Natural killer cell (primary cell): ENCODE measurements at regions not wholly inside any gene's neighbourhood (a gene's known extent, or its start where the extent isn't known, plus 50 kb on each side); places are given as distances from the start of the nearest gene placed in this dataset.

ENCODE experiments used
- ATAC-seq, 3 donors: fragments of 150-1000 bp in 2 of 3; fragments of 200-7000 bp in 1 of 3; cut with Tn5 transposase; 1 replicate in 1 of 3; 2 replicates in 2 of 3; pipeline ENCODE4 v1.10.0; 2021; ENCODE audit warnings: mild to moderate bottlenecking in 2 of 3, moderate library complexity in 2 of 3
- DNase-seq, 2 donors: peaks; one replicate each; pipeline versions ENCODE4 v3.0.0 to v3.0.0-alpha.2; 2013 to 2021; ENCODE audit warnings: mixed read lengths in 1 of 2
- H3K27ac ChIP-seq: one replicate; pipeline ENCODE4 v1.5.1; 2013; ENCODE audit warnings: mild to moderate bottlenecking, low read length
- H3K27me3 ChIP-seq: one replicate; pipeline ENCODE4 v1.6.1; 2013; ENCODE audit warnings: low read length; ENCODE audit not compliant: control insufficient read depth, insufficient read depth
- H3K36me3 ChIP-seq: one replicate; pipeline ENCODE4 v1.6.1; 2013; ENCODE audit warnings: low read length; ENCODE audit not compliant: control insufficient read depth, insufficient read depth
- H3K4me1 ChIP-seq: one replicate; pipeline ENCODE4 v1.6.1; 2013; ENCODE audit warnings: low read length; ENCODE audit not compliant: control insufficient read depth, insufficient read depth
- H3K4me3 ChIP-seq: one replicate; pipeline ENCODE4 v1.5.1; 2013; ENCODE audit warnings: low read length
- H3K9me3 ChIP-seq: one replicate; pipeline ENCODE4 v1.6.1; 2013; ENCODE audit warnings: low read length; ENCODE audit not compliant: control insufficient read depth, insufficient read depth
- H3K27ac Mint-ChIP-seq, 2 donors: one replicate each; pipeline ENCODE4 v1.8.0; 2022; ENCODE audit warnings: mild to moderate bottlenecking in 2 of 2, mixed read lengths in 2 of 2, moderate library complexity in 1 of 2
- H3K27me3 Mint-ChIP-seq, 2 donors: one replicate each; pipeline ENCODE4 v1.8.0; 2022; ENCODE audit warnings: low read depth in 2 of 2, mixed read lengths in 2 of 2
- H3K36me3 Mint-ChIP-seq: one replicate; pipeline ENCODE4 v1.8.0; 2022; ENCODE audit warnings: mixed read lengths
- H3K4me1 Mint-ChIP-seq, 2 donors: one replicate each; pipeline ENCODE4 v1.8.0; 2022; ENCODE audit warnings: mixed read lengths in 2 of 2
- H3K4me3 Mint-ChIP-seq: one replicate; pipeline ENCODE4 v1.8.0; 2022; ENCODE audit warnings: mild to moderate bottlenecking, moderate library complexity, mixed read lengths
- H3K9me3 Mint-ChIP-seq, 2 donors: one replicate each; pipeline ENCODE4 v1.8.0; 2022; ENCODE audit warnings: mixed read lengths in 2 of 2
- WGBS: methylation state at CpG from one replicate; pipeline ENCODE4 v1.1.7; 2013; ENCODE audit warnings: missing lambda C conversion rate; ENCODE audit not compliant: insufficient coverage; 5-methylcytosine and 5-hydroxymethylcytosine counted together
- intact Hi-C: fragments of 100-400 bp; cut with micrococcal nuclease; formaldehyde crosslinking; loops from one replicate; pipeline ENCODE4 v1.14.2; 2022
- TF ChIP-seq, protein P1 (sequence below): fragments of 200-600 bp; IDR thresholded peaks from one replicate; pipeline ENCODE4 v1.8.0; 2022; ENCODE audit warnings: antibody characterized with exemption

- intact Hi-C loops = no loop called here
- no peak overlapping the region for H3K4me3 ChIP-seq
- WGBS = 83% methylated on average over 1 of the region's 3 CpGs
Measured at GRCh38 chr15:29933042-29933803, 111.0 kb upstream of the TJP1 start.

GRCh38 chr15:29926083-29926388, 103.8 kb upstream of the TJP1 start:
- WGBS = 76% methylated on average over 2 of the region's 2 CpGs
- Histone ChIP-seq H3K27ac (no peak overlapping the region), H3K36me3 (no peaks in the 10 kb centered on the region), H3K4me1 (no peaks in the 10 kb centered on the region), H3K27me3 (no peaks in the 10 kb centered on the region), H3K9me3 (no peaks in the 10 kb centered on the region), H3K4me3 (no peak overlapping the region)
- H3K4me1 Mint-ChIP-seq = no peaks in the 10 kb centered on the region
- H3K9me3 Mint-ChIP-seq = no peaks in the 10 kb centered on the region
- no peak overlapping the region for H3K27ac Mint-ChIP-seq
- peaks cover 19 to 57% of the 10 kb centered on the region in 2 donors for H3K27me3 Mint-ChIP-seq
- no peaks in the 10 kb centered on the region for H3K36me3 Mint-ChIP-seq
- TF ChIP-seq, protein P1, sequence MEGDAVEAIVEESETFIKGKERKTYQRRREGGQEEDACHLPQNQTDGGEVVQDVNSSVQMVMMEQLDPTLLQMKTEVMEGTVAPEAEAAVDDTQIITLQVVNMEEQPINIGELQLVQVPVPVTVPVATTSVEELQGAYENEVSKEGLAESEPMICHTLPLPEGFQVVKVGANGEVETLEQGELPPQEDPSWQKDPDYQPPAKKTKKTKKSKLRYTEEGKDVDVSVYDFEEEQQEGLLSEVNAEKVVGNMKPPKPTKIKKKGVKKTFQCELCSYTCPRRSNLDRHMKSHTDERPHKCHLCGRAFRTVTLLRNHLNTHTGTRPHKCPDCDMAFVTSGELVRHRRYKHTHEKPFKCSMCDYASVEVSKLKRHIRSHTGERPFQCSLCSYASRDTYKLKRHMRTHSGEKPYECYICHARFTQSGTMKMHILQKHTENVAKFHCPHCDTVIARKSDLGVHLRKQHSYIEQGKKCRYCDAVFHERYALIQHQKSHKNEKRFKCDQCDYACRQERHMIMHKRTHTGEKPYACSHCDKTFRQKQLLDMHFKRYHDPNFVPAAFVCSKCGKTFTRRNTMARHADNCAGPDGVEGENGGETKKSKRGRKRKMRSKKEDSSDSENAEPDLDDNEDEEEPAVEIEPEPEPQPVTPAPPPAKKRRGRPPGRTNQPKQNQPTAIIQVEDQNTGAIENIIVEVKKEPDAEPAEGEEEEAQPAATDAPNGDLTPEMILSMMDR = no peak
- no peak for DNase-seq
- no peak for ATAC-seq
- H3K4me3 Mint-ChIP-seq = no peak overlapping the region
- intact Hi-C loops = no loop called here

More at GRCh38 chr15:29933042-29933803, 111.0 kb upstream of the TJP1 start:
- Mint-ChIP-seq H3K36me3 (no peaks in the 10 kb centered on the region), H3K27ac (no peak overlapping the region), H3K4me3 (no peak overlapping the region), H3K27me3 (peaks cover 28 to 38% of the 10 kb centered on the region in 2 donors), H3K9me3 (no peaks in the 10 kb centered on the region), H3K4me1 (no peaks in the 10 kb centered on the region)
- no peak overlapping the region for H3K27ac ChIP-seq
- TF ChIP-seq, protein P1 = no peak
- DNase-seq = no peak
- no peaks in the 10 kb centered on the region for H3K36me3 ChIP-seq
- H3K4me1 ChIP-seq = no peaks in the 10 kb centered on the region
- H3K9me3 ChIP-seq = no peaks in the 10 kb centered on the region
- no peaks in the 10 kb centered on the region for H3K27me3 ChIP-seq
- ATAC-seq = no peak

DNA sequence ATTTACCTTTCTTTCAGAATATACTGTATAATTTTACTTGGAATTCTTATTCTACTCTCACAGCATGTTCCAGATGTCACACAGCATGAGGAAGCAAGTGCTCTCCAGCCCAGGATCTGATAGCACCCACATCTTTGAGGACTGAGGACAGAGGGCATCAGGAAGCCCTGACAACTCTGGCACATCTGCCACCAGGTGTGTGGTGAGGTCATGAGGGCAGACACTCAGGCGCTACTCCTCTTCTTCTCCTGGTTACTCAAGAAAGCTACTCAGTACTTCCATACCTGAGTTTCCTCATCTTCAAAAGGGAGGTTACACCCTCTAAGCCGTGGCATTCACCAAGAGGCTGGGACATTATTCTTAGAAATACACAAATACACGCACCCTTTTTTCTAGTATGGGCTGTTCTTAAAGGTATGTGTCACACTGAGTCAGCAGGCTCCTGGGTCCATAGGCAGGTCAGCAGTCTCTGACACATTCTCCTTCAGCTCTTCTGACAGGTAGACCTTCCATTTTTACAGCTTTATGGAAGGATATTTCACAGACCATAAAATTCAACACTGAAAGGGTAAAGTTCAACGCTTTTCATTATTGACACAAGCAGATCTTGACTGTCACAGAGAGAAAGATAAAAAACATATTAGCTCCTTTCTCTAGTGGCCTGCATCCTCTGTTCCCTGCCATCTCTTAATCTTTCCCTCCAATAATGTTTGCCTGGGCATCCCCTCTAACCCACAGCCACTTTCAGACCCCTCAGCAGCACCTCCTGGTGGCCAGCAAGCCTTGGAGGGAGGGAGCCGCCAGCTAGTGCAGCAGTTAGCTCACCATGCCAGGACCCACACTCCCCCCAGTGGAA, 103.2 kb upstream of the TJP1 start:
- intact Hi-C loops = no loop called here
- Histone ChIP-seq H3K36me3 (no peaks in the 10 kb centered on the region), H3K9me3 (no peaks in the 10 kb centered on the region), H3K27ac (no peak overlapping the region), H3K27me3 (no peaks in the 10 kb centered on the region), H3K4me3 (no peak overlapping the region), H3K4me1 (no peaks in the 10 kb centered on the region)
- peaks cover 18 to 63% of the 10 kb centered on the region in 2 donors for H3K27me3 Mint-ChIP-seq
- no peak overlapping the region for H3K27ac Mint-ChIP-seq
- H3K4me1 Mint-ChIP-seq = no peaks in the 10 kb centered on the region
- no peaks in the 10 kb centered on the region for H3K9me3 Mint-ChIP-seq
- no peak for ATAC-seq
- no peaks in the 10 kb centered on the region for H3K36me3 Mint-ChIP-seq
- no peak overlapping the region for H3K4me3 Mint-ChIP-seq
- 61% methylated on average over 5 of the region's 5 CpGs for WGBS
- DNase-seq = peak in 1 of 2 donors; percentile 45
- TF ChIP-seq, protein P1 = no peak
